GM12874 (cell line): ENCODE measurements at regions not wholly inside any gene's neighbourhood (a gene's known extent, or its start where the extent isn't known, plus 50 kb on each side); places are given as distances from the start of the nearest gene placed in this dataset.

Experiments
- TF ChIP-seq, protein P1 (sequence below): IDR thresholded peaks from 2 replicates; pipeline ENCODE4 v1.5.1; 2011; ENCODE audit warnings: low read depth, mild to moderate bottlenecking, control low read depth, low read length, moderate library complexity; ENCODE audit not compliant: insufficient read depth

DNA sequence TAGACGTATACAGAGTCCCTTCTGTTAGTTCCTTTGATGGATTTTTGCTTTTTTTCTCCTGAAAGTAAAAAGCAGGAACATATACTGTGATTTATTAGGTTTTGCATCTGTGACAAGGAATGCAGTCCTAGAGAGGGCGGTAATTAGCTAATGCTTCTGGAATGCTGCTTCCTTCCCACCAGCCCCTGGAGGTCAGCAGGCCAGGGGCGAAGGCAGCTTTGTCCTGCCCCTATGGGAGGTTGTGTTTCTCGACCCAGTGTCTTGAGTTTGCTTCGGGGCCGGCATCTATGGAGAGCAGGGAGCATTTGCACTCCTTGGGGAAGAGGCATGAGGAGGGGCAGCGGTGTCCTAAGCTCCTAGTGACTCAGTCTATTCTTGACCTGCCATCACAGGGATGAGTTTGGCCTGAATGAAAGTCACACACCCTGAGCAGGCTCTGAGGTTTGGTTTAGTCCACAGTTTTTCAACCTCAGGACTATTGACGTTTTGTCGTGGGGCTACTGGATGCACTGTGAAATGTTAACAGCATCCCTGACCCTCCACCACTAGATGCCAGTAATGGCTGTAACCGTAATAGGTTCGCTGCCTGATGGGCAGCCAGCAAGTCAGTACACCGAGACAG is 85.0 kb upstream of the KCNJ15 start:
- TF ChIP-seq, protein P1, sequence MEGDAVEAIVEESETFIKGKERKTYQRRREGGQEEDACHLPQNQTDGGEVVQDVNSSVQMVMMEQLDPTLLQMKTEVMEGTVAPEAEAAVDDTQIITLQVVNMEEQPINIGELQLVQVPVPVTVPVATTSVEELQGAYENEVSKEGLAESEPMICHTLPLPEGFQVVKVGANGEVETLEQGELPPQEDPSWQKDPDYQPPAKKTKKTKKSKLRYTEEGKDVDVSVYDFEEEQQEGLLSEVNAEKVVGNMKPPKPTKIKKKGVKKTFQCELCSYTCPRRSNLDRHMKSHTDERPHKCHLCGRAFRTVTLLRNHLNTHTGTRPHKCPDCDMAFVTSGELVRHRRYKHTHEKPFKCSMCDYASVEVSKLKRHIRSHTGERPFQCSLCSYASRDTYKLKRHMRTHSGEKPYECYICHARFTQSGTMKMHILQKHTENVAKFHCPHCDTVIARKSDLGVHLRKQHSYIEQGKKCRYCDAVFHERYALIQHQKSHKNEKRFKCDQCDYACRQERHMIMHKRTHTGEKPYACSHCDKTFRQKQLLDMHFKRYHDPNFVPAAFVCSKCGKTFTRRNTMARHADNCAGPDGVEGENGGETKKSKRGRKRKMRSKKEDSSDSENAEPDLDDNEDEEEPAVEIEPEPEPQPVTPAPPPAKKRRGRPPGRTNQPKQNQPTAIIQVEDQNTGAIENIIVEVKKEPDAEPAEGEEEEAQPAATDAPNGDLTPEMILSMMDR = no peak

DNA sequence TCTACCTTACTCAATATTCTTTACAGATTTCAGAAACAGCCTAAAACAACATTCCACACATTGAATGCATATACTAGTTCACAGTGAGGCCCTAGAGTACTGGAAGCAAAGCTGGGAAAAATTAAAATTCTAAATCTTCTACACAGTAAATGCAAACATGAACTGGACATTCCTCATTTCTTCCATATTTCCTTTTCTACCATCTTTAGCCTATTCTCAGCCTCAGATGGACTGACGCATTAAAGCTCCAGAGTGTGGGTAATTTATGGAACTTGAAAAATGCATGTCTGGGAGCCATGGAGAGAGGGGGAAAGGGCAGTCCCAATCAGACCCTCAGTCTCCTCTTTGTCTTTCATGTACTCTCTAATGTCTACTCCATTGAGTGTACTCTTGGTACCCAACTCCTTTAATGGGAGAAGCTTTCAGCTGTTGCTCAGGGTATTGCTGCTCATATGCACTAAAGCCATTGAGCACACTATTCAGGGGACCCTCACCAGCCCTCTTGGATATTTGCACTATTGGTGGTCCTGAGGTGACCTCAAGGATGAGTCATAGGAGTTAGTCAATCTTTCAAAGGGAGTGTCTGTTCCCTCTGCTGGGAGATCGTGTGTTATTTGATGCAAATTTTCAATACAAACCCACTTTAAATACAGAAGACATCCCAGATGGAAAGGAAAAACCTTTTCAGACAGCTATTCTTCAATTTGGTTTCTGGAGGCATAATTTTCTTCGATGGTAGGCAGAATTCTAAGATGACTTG is 83.3 kb upstream of the KCNJ15 start:
- TF ChIP-seq, protein P1 = no peak

DNA sequence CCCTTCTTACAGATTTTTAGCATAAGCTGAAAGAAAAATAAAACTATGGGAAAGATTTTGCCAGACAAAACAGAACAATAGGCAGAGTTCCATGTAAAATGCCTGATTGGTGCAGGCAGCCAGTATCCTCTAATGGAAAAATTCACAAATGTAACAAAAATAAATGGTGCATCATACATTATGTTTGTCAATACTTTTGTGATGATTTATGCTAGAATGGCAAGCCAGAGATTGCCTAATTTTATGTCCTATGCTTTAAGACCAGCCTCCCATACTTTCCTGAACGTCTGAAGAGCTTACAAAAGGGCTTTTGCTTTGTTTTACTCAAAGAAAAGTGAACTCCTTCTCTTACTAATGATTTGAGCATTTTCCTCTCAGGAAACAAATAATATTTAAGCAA is 81.5 kb upstream of the KCNJ15 start:
- TF ChIP-seq, protein P1 = no peak

DNA sequence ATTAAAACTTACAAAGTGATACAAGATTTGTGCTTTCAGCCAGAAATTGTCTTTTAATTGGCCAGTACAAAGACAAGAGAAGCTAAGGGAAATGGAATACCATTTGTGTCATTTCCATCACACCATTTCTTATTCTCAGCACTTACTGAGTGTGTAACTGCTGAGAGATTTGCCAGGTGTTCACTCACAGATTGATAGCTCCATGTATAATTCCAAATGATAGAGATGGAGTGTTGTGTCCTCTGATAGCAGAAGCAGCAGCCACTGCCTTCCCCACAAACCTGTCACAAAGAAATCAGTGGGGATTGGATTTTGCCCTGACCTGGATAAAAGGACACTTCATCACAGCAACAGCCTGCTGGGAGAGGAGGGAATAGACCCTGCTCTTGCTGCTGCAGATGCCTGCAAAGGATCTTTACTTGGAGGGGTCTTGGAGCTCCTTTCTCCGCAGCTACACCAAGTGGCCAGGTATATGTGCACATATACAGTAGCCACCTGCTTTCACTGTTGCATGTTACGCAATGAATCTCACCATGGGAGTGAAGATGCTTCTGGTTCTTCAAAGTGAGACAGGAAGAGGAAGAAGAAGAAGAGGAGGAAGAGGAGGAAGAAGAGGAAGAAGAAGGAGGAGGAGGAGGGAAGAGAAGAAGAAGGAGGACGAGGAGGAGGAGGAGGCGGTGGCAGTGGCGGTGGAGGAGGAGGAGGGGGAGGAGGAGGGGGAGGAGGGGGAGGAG is 78.7 kb upstream of the KCNJ15 start:
- TF ChIP-seq, protein P1 = no peak

DNA sequence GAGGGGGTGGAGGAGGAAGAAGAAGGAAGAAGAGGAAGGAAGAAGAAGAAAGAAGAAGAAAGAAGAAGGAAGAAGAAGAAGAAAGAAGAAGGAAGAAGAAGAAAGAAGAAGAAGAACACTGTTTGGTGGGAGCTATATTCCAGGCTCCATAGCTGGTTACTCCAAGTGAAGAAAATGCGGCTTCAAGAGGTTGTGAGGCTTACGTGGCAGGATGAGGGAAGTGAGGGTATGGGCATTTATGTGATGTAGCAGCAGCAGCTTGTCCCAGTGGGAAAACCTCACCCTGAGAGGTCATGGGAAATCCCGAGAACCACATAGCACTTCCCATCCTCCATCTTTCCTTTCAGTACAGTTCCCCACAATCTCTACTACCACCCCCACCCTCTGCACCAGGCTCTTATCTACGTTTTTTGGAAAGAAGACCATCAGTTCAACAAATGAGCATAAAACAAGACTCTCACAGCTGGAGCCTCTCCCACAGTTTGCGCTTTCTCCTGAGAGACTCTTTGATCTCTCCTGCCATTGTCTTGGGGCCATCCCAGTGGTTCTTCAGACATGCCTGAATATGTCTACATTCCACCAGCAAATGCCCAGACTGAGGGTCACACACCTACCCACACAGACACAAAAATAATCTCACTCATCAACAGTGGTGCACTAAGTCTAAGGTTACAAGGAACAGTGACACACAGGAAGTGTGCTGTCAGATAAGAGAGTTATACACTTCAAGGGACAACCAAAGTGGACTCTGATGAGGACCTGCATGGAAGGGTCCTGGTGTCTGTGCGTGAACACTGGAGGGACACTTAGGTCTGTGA is 77.9 kb upstream of the KCNJ15 start:
- TF ChIP-seq, protein P1 = no peak

DNA sequence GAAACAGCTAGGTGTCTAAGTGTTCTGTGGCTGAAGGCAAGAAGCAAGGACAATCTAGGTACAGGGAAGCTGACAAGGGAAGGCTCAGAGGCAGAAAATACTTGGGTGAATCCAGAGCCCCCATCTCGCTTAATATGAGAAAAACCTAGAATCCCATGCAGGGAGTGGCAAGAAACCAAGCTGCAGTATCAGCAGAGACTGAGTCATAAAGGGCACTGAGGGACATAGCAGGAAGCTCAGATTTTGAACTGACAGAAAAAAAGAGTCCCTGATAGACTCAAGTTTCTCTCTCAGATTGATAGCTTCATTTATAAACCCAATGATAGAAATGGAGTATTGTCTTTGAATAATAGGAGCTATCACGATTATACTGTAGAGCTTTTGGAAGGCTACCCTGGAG is 77.3 kb upstream of the KCNJ15 start:
- TF ChIP-seq, protein P1 = no peak

DNA sequence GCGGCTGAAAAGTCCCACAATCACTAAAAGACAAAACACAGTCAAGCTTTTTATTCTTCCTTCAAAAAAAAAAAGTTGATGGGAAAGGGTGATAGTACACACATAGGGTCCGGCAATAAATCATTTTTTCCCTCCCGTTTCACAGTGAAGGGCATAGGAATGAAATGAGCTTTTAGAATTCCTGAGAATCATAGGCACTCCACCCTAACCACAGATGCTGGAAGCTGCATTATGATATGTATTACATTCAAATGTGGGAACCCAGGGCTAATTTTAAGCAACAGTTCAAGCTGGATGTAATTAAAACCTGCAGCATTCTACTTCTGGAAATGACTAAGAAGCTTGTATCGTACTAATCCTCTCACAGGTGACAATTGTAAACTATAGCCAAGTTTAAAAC is 75.7 kb upstream of the KCNJ15 start:
- TF ChIP-seq, protein P1 = no peak
